ENCODE measurements at regions not wholly inside any gene's neighbourhood (a gene's known extent, or its start where the extent isn't known, plus 50 kb on each side); places are given as distances from the start of the nearest gene placed in this dataset.
A peak's percentile ranks its signal among the peaks of the same experiment; 100 is the strongest.

DNA sequence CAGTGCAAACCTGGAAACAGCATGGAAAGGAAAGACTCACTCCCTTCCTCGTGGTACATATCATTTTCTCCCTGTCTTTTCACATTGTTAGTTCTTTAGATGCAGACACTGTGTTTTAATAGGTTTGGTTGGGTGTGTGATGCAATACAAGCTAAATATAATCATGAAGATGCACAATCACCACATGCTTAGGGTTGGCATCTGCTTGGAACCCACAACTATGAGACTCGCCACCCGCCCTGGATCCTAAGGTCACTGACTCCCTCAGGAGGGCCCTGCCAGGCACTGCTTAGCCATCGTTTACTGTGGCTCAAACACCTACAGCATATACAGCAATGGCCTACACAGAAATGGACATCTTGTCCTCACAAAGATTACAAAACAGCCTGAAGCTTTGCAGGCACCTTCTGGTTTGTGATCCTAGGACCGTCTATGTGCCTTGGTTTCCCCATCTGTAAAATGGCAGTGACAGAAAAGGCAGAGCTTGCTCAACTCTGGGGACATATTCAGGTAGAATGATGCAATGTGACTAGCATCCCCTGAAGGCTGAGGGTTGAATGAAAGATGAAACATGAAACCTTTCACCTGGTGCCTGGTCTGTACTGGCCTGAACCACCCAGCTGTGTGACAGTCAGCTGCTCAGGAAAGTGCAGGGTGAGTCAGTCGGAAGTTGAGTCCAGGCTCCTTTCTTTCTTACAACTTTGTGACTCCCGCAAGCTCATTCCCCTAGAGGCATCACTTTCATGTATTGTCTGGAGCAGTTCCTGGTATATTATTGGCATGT lies 123.6 kb upstream of the PFN2 start:
- no peak for DNase-seq (ENCODE audit: low read depth)

DNA sequence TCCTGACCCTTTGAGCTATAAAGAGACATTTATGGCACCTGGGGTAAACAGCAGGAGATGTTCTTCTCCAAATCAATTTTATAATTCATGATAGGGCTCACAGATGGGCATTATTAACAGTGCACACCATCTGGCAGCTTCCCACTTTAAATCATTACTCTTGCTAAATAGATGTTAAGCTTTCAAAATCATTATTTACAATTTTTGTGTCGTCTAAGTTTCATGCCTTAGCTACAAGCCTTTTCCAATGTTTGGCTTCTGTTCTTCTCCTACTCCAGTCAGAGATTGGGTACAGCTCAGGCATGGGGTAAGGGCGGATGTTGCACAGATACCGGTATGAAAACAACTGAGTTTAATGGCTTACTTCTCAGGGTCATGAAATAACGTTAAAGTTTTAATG lies 120.9 kb upstream of the PFN2 start:
- no peak for DNase-seq (ENCODE audit: low read depth)

DNA sequence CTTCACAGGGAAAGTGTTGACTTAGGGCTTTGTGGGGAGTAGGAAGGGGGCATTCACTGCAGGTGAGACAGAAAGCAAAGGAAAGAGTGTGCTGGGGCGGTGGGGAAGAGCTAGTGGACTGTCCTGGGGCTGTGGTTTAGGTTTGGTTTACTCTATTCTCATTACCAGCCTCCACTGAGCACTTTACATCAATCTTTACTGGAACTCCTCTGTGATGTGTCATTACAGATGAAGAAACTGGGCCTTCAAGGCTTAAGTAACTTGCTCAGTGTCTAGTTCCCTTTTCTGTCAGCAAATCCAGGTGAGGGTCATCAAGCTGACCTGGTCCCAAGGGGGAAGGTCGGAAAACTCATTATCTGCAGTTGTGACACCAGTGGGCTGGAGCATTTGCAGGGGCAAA lies 120.2 kb upstream of the PFN2 start:
- DNase-seq (ENCODE audit: low read depth), result no peak

DNA sequence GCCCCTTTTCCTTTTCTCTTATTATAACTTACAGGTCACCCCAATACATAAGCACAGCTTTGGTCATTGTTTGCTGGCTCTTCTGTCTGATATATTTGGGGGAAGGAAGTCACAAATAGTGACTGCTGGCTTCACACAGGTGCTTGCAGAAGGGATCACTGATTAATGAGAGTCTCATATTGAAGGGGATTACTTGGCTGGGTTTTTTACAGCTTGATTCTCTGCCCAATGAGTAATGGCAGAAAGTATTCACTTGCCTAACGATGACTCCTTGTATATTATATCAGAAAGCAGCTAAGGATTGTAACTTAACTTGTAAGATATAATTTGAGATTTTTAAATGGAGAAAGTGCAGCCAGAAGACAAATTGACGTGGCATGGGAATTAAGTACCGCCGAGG lies 119.3 kb upstream of the PFN2 start:
- DNase-seq (ENCODE audit: low read depth), result no peak

DNA sequence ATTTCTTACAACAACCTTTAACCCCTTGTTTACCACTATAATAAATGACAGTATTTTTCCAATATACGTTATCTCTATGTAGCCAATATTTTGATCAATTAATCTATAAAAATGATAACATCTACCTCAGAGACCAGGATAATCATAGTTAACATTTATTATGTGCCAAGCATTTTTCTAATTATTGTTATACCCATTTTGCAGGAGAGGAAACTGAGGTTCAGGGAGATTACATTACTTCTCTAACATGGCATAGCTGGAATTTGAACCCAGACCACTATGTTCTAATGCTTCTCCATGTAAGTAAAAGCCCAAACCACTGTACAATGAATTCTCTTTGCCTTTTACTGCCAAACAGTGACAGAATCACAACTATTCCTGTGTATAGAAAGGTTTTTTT lies 113.4 kb upstream of the PFN2 start:
- DNase-seq (ENCODE audit: low read depth), result no peak

DNA sequence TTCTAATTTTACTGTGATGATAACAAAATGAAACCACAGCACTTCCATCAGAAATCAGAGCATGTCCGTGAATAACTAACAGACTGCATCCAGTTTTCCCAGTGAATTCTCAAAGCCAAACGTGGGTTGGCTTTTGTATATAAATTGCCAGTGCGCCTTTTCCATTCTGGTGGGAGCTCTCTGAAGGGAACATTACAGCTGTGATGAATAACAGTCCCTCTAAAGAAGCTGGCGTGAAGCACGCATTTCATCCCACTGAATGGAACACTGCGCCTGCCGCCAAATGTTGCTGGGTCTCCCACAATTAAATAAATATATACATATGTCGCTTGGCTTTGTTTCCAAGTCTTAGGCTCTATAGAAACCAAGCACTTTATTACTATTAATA lies 113.0 kb upstream of the PFN2 start:
- peak; percentile 56 for DNase-seq (ENCODE audit: low read depth)

DNA sequence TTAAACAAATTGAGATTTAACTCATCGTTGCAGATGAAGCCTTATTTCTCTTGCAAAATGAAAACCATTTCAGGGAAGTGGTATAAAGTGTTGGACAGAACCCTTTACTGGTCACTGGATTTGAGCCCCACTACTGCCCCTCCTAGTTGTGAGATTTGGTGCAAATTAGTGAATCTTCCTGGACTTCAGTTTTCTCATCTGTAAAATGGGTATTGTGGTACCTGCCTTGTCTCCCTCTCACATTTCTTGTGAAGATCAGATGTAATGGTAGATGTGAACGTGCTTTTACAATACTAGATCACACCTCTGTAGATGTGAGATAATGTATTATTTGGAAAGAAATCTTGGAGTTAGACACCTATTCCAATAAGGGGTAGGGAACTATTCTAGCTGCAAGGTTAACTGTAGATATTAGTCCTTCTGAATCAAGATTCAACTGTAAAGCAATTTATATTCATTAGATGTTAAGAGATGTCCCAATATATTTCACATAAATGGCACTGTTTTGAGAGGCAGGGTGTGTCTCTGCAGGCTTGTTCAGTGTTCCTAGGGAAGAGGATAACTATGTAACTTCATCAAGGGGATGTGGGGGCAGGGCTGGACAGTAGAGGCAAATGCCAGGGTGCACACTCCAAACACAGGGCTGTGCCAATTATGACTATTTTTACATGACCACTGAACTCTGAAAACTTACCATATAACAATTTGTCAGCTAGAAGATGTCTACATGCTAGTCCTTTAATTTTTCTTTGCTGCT lies 112.4 kb upstream of the PFN2 start:
- no peak for DNase-seq (ENCODE audit: low read depth)

DNA sequence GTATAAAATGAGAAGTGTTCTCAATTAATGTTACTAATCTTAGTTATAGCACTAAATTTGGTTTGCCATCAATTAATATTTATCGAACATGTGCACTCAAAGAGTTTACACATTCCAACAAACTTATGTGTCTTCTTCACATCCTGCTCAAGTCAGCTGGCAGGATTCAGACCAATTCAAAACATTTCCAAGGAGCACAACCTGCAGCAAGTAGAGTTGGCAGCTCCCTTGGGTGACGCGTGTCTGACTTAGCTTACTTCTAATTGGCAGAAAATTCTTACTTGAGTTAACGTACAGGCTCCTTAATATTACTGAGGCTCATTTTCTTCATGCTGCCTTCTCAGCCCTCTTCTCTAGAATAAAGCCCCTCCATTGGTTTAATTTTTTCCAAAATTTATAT lies 110.4 kb upstream of the PFN2 start:
- DNase-seq (ENCODE audit: low read depth), result no peak

DNA sequence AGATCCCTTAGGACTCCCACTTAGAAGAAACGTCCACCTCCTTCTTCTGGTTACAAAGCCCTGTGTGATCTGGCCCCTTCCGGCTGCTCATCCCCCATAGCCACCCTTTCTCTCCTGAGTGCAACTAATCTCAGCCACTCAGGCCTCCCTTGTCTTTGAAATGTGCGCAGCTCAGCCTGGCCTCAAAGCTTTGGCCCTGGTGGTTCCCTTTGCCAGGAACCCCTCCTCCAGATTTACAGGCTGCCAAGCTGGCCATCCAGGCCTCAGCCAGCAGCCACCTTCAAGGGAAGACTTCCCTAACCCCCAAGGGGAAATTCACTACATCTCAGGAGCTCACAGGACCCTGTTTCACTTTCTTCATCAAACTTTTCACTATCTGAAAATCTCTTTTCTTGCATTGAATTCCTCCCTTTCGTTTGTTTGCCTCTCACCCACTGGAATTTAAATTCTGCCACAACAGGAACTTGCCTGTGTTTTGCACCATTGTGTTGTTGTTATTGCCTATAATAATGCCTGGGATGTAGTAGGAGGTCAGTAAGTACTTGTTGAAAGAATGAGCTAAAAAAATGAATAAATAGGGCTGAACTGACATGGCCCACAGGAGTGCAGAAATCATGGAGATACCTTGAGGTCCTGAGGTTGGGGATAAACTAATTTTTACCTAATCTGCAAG lies 109.5 kb upstream of the PFN2 start:
- DNase-seq (ENCODE audit: low read depth), result no peak

DNA sequence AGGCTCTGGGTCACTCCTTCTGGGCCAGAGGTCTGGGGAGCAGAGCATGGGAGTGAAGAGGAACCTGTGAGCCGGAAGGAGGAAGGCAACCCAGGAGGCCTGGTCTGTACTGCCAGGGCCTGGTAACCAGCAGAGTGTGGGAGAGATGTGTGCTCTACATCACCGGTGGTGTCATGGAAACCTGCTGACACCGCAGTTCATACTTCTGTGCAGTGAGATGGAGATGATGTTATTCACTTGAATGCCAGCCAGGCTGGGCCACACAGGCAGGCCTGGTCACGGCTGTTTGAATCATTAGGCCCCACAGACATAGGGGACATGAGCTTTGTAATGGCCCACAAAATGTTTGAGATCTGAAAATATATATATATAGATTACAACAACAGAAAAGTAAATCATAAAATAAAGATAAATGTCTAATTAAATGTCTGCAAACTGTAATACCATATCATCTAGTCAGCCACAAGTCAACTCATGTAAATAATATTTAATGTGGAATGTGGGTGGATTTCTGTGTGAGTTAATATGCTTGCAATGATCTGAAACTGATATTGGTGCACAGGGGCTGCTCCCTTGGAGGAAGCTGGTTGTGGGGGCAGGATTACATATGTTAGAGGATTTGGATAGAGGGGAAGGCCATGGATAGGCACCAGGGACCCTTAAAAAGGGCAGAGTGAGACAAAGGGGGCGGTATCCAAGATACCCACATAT lies 108.5 kb upstream of the PFN2 start:
- no peak for DNase-seq (ENCODE audit: low read depth)

DNA sequence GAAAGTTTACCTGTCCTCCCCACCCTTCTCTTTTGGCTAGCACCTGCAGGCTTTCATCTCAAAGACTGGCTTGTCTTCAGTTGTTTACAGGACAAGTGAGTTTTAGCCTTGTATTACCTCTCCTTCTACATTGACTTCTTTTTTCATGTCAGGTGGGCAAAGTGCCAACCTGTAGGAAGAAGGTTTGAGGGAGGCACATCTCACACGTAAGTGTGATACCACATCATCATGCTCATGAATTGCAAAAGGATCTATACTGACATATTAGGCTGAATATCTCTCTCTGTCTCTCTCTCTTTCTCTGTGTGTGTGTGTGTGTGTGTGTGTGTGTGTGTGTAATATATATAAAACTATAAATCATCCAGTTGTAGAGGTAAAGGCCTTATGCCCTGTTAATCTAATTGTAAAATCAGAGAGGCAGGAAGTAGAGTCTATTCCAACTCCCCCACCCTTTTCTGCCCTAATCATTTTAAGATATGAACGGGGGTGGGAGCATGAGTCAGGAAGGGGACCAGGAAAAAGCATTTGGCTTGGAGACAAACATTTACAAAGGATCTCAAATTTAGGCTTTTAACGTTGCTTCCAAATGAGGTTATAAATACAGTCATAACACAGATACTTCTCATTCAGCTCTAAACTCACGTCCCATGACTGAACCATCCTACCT lies 107.0 kb upstream of the PFN2 start:
- DNase-seq (ENCODE audit: low read depth), result no peak

DNA sequence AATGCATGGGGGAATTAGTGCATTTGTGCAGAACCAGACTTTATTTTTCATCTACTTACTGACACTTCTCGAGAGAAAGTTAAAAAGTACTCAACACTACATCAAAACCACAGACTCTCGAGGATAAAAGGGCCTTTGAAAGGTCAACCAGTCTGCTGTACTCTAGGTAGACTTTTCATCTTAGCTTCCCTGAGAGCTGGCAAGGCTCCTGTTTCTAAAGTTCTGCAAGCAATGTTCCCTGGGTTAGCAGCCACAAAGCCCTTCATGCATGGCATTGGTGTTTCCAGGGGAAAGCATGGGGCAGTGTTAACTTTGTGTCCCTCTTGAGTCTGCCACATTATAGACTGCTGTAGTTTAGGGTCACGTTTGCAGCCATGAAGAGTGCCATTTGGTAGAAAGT lies 106.4 kb upstream of the PFN2 start:
- DNase-seq (ENCODE audit: low read depth), result no peak

DNA sequence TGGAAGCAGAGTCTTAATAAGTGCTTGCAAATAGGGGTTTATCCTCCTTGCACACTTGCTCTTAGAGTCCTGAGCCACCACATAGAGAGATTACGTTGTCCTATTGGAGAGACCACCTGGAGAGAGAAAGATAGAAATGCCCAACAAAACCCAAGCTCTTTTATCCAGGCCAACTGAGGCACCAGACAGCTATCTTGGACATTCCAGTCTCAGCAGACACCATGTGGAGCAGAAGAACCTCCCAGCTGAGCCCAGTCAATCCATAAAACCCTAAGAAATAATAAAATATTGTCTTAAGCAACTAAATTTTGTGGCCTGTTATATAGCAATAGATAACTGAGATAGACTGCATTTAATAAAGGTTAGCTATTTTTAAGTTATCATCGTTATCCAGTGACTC lies 105.7 kb upstream of the PFN2 start:
- DNase-seq (ENCODE audit: low read depth), result no peak

DNA sequence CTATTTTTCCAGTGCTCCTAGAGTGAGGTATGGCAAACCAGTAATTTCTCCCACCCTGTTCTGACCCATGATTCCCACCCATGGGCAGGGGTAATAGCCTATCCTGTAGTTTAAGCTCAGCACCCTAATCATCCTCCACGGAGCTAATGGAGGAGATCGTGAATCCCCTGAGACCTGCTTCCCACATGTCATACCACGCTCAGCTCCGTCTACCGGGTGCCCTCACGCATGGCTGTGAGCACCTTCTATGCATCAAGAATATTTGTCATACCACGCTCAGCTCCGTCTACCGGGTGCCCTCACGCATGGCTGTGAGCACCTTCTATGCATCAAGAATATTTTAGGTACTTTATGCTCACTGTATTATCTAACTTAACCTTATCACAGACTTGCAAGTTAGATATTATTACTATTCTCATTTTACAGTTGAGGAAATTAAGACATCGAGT lies 104.7 kb upstream of the PFN2 start:
- no peak for DNase-seq (ENCODE audit: low read depth)

DNA sequence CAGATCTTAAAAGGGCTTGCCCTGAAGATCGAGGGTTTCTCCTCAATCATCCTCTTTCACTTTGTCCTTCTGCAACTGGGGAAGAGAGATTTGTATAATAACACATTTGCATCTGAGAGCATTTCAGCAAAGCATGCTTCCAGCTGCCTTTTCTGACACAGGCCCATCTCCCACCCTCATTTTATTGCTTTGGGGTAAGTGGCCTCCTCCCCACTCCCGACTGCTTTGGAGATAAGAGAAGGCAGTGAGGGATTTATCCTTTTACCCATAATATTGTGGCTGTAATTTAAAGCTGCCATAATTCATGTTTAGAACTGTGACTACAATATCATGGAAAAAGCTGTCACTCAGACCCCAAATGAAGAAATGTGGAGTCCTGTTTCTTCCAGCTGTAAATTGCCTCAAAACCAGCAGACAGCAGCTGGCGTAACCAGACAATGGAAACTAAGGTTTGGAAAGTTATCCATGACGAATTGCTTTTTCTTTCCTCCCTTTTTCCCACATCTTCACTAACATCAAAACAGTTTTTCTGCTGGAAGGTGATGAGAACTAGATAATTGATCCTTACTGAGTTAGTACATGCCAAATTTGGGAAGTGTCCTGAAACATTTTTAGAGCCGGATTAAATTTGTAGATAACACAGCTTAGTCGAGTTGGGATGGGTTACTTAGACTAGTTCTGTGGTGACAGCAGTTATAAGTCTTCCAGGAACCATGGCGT lies 104.2 kb upstream of the PFN2 start:
- DNase-seq (ENCODE audit: low read depth), result no peak

DNA sequence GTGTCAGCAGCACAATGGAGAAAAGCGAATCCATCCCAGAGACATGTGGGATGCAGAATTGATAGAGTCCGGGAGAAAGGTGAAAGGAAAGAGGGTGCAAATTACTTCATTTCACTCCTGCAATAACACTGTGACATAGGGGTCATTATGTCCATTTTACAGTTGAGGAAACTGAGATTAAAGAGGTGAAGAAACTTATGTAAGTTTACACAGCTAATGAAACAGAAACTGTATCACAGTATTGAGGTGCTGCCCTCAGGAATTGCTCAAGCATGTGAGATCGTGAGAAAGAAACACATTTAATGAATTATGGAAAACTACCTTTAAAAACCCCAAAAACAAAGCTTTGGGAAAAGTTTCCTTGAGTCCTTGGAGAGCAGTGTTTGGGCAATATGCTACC lies 103.6 kb upstream of the PFN2 start:
- DNase-seq (ENCODE audit: low read depth), result no peak

DNA sequence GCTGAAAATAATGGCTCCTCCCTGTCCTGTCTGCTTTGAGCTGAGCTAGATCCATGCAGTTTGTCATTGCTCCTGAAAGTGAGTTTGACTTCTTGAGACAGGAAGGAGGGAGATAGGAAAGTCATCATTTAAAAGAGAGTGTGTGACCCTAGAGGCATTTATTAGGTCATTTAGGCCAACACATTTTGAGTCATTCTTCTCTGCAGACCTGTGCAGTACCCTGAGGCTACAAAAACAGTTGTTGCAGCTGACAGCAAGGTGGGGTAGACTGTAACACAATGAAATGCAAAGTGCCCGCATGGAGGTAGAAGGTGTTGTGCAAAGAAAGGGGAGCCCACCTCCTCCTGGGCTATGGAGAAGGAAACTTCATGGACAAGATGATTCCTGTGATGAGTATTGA lies 102.8 kb upstream of the PFN2 start:
- DNase-seq (ENCODE audit: low read depth), result no peak

DNA sequence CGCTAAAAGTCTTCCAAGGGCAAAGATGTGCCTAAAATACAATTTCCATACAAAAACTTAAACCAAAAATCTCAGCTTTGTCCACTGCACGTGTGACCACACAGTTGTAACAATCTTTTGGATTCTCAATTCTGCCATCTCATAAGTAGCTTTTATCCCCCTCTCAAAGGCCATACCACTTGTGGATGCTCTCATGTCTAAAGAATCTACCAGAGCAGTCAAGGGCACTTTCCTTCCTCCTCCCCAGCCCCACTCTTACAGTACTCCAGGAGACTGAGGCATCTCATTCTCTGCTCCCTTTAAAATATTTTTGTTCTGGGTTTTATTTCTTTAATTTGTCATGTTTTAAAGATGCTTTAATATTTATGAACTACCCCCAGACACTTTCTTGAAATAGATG lies 102.3 kb upstream of the PFN2 start:
- no peak for DNase-seq (ENCODE audit: low read depth)

DNA sequence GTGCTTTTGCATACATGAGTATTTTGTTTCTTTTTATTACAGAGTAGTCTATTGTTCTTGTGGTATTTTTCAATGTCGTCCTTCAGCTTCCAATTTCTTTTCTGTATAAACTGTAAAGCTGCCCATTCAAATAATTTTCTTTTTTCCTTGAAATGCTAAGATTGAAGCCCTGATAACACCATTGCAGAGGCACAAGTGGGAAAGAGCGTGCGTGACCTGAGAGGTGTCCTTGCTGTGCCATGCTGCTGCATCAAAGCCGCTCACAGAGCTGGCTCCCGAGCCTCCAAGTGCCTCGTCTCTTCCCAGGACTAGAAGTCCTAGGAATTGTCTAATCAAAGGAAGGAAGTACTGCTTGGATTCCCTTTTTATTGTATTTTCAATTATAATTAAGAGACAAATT lies 101.9 kb upstream of the PFN2 start:
- no peak for DNase-seq (ENCODE audit: low read depth)

DNA sequence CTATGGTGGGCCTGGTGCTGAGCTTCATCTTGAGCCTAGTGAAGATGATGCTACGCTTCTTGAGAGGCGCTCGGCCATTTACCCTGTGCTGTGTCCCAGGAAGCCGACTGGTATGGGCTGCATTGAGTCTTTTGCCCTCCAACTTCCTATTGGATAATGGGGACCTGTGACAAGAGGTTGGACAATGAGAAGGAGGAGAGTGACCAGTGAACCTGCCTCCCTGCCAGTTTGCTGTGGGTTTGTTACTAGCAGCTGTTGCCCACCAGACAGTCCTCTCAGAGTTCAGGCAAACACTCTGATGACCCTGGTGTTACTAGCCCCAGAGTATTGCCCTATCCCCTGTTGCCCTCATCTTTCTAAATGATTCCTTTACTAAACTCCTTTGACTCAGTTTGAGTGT lies 99.6 kb upstream of the PFN2 start:
- DNase-seq (ENCODE audit: low read depth), result no peak

DNA sequence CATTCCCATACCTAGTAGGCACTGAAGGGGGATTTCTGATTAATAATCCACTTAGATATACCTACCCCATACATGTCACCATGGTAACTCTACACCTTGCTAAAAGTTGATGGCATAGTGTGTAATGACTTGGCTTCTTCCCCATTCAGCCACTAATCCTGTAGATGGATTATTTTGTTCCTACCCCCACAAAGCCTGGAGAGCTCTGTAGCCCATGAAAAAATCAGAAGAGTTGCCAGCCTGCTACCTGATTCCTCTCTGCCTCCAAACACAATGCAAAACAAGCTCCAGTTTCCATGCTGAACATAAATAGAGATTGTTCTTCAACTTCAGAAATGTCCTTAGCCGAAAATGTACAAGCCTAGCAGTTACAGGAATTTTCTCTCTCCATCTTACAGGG lies 98.9 kb upstream of the PFN2 start:
- DNase-seq (ENCODE audit: low read depth), result no peak
